ENCODE measurements at regions not wholly inside any gene's neighbourhood (a gene's known extent, or its start where the extent isn't known, plus 50 kb on each side); places are given as distances from the start of the nearest gene placed in this dataset.

DNA sequence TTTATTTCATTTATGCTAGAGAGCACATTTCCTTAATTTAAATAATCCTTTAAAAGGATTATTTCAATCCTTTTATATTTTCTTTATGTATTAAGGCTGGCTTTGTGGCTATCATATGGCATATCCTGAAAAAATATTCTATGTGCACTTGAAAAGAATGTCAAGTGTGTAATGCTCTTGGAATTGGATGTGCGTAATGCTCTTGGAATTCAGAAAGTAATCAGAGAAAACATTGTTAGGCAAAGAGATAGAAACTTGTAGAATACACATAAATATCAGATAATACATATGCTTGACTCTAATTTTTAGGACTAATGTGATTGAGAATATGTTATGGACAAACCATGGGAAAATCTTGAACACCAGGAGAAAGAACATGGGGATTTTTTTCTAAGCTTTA lies 197.5 kb upstream of the COL3A1 start:
- TF ChIP-seq, protein P1, sequence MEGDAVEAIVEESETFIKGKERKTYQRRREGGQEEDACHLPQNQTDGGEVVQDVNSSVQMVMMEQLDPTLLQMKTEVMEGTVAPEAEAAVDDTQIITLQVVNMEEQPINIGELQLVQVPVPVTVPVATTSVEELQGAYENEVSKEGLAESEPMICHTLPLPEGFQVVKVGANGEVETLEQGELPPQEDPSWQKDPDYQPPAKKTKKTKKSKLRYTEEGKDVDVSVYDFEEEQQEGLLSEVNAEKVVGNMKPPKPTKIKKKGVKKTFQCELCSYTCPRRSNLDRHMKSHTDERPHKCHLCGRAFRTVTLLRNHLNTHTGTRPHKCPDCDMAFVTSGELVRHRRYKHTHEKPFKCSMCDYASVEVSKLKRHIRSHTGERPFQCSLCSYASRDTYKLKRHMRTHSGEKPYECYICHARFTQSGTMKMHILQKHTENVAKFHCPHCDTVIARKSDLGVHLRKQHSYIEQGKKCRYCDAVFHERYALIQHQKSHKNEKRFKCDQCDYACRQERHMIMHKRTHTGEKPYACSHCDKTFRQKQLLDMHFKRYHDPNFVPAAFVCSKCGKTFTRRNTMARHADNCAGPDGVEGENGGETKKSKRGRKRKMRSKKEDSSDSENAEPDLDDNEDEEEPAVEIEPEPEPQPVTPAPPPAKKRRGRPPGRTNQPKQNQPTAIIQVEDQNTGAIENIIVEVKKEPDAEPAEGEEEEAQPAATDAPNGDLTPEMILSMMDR (conservative IDR thresholded peaks at IDR 0.05; ENCODE audit: low read depth), result no peak
- H3K27ac ChIP-seq, result no peak overlapping the region
- peak; percentile 21 for DNase-seq (ENCODE audit: low spot score)
- ChIA-PET CTCF (no interaction called here), POLR2A (ENCODE audit: low non-redundant PET) (no interaction called here)

DNA sequence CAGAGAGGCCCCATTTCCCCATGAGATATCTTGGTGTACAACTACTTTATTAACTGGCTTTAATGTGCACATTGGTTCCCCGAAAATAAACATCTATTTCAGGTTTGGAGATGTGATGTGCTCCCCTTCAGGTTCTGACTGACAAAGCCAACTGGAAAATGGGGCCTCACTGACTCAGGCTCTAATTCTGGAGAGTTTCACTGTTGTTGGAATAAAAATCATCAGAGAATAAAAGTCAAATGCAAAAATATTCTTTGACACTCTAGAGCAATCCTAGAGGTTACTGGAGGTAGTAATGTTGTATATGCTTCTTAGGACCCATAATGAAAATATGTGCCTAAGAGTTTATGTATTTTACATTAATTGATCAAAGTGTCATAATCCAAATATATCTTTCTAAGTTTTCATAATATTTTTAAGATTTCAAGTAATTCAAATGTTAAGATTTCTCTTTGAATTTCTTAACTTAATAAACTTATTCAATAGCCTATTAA lies 189.9 kb upstream of the COL3A1 start:
- POLR2A ChIA-PET (ENCODE audit: low non-redundant PET), result no interaction called here

DNA sequence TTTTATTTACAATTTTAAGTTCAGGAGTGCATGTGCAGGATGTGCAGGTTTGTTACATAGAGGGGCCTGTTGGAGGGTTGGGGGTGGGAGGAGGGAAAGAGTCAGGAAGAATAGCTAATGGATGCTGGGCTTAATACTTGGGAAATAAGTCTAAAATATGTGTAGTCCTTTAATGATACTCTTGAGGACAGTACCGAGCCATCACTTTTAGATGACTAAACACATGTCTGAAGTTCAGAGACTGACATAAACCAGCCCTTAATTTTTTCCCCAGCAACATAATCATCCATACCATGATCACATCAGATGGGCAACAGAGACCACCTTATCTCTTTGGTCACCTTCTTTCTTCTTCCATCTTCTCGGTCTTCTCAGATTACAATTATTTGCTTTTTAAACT lies 189.1 kb upstream of the COL3A1 start:
- TF ChIP-seq, protein P1 (conservative IDR thresholded peaks at IDR 0.05; ENCODE audit: low read depth), result no peak
- no peak overlapping the region for H3K27ac ChIP-seq
- DNase-seq (ENCODE audit: low spot score), result no peak
- POLR2A ChIA-PET (ENCODE audit: low non-redundant PET), result no interaction called here
- CTCF ChIA-PET, result no interaction called here

More for the DNA sequence above, 189.9 kb upstream of the COL3A1 start:
- no peak overlapping the region for H3K27ac ChIP-seq
- no peak for DNase-seq (ENCODE audit: low spot score)
- CTCF ChIA-PET, result no interaction called here
- TF ChIP-seq, protein P1 (conservative IDR thresholded peaks at IDR 0.05; ENCODE audit: low read depth), result no peak

DNA sequence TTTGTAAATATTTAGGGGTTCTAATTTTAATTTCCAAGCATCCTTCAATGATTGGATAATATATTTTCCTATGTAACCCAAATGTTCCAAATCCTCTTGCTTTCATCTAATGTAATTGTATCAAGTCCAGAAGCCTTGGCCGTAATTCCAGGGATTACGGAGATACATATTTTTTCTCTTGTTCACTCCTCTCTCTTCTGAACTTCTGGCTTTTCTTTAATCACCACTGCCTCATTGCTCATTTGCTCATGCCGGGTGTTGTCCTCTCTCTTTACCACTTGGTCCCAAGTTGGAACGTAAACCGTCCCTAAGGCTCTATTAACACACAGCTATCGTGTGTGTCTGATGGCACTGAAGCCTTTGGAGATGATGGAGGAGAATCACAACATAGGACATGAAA lies 188.7 kb upstream of the COL3A1 start:
- TF ChIP-seq, protein P1 (conservative IDR thresholded peaks at IDR 0.05; ENCODE audit: low read depth), result no peak
- no peak for DNase-seq (ENCODE audit: low spot score)
- POLR2A ChIA-PET (ENCODE audit: low non-redundant PET), result no interaction called here
- H3K27ac ChIP-seq, result no peak overlapping the region
- CTCF ChIA-PET, result no interaction called here

DNA sequence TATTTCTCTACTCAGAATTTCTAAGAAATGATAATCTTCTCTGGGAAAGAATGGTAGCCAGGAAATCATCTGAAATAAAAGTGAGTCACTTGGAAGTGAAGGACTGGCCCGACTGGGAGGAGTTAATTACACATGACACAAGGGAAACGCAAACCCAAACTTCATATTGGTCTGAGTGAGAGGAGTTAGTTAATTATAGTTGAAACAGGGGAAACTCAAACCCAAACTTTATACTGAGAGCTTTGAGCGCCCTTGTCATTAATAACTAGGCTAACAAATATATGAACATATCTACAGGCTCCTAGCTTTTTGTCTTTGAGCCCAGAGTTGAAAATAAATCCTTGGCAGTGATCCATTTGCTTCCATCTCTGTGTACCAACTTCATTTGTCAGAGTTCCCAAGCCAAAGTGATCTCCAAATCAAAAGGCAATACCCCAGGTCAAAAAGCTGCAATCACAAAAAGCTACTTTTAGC lies 187.8 kb upstream of the COL3A1 start:
- ChIA-PET CTCF (no interaction called here), POLR2A (ENCODE audit: low non-redundant PET) (no interaction called here)
- DNase-seq (ENCODE audit: low spot score), result peak; percentile 22
- TF ChIP-seq, protein P1 (conservative IDR thresholded peaks at IDR 0.05; ENCODE audit: low read depth), result no peak
- no peak overlapping the region for H3K27ac ChIP-seq

DNA sequence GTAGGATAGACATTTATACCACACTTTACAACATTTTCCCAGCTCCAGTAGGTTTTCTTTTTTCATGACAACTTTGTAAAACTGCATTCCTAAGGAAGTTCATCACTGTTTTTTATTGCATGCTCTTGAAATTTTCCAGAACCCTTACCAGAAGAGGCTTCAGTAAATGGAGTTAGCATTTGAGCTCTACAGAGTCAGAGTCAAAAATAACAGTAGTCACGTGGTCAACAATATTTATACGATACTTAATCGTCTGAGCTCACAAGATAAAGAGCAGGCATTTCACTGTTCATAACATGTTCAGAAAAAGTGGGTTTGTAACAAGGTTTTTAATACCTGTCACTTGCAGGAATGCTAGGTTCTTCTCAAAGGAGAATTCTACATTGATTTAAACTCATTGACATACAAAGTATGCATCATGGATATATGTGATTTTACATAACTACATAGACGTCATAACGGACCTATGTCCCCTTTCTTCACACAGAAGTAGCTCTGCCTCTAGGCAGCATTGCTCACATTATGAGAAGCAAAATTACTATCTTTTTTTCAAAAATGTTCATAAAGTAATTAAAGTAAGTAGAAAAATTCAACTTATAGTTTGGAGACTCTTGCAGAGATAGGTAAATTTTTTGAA lies 187.0 kb upstream of the COL3A1 start:
- CTCF ChIA-PET, result no interaction called here

More for the DNA sequence above, 187.0 kb upstream of the COL3A1 start:
- no peak for DNase-seq (ENCODE audit: low spot score)
- no peak overlapping the region for H3K27ac ChIP-seq
- POLR2A ChIA-PET (ENCODE audit: low non-redundant PET), result no interaction called here
- TF ChIP-seq, protein P1 (conservative IDR thresholded peaks at IDR 0.05; ENCODE audit: low read depth), result no peak

All from RWPE1 (cell line).